HEK293 (cell line): ENCODE measurements at regions not wholly inside any gene's neighbourhood (a gene's known extent, or its start where the extent isn't known, plus 50 kb on each side); places are given as distances from the start of the nearest gene placed in this dataset.

ENCODE experiments used
- CTCF ChIA-PET: fragments of 350-600 bp; formaldehyde crosslinking; extraction: SDS; loops from one replicate; lab custom pipeline; 2021; ENCODE audit warnings: antibody characterized with exemption; lab: Yijun Ruan, JAX
- POLR2A ChIA-PET: fragments of 300-600 bp; formaldehyde crosslinking; extraction: SDS; loops from one replicate; lab custom pipeline; 2020; ENCODE audit warnings: antibody characterized with exemption, inconsistent platforms; lab: Yijun Ruan, JAX
- H3K27ac ChIP-seq: fragments of 200-500 bp; sonication (Bioruptor generic); 2 replicates; pipeline ENCODE4 v1.5.1; 2014; ENCODE audit warnings: low read depth, low read length, control low read depth, inconsistent platforms; ENCODE audit errors: extremely low read depth
- H3K36me3 ChIP-seq, 2 experiments: fragments of 200-500 bp in 1 of 2; sonication (Bioruptor generic) in 1 of 2; 1 replicate in 1 of 2; 2 replicates in 1 of 2; pipeline ENCODE4 v1.5.1; 2014 to 2017; ENCODE audit warnings: inconsistent platforms in 2 of 2, low read length in 2 of 2; ENCODE audit not compliant: control insufficient read depth in 2 of 2, insufficient read depth in 1 of 2
- H3K4me1 ChIP-seq: fragments of 200-500 bp; sonication (Bioruptor generic); 2 replicates; pipeline ENCODE4 v1.5.1; 2014; ENCODE audit warnings: mild to moderate bottlenecking, low read length, inconsistent platforms; ENCODE audit not compliant: control insufficient read depth, insufficient read depth
- H3K4me3 ChIP-seq: 2 replicates; pipeline ENCODE4 v1.5.1; 2011; ENCODE audit warnings: low read depth, mild to moderate bottlenecking, control low read depth, low read length, moderate library complexity
- H3K9me3 ChIP-seq: fragments of 200-500 bp; sonication (Bioruptor generic); 2 replicates; pipeline ENCODE4 v1.5.1; 2014; ENCODE audit warnings: low read depth, low read length, inconsistent platforms; ENCODE audit not compliant: control insufficient read depth, insufficient read depth
- BCL11A ChIP-seq: fragments of 450-650 bp; formaldehyde crosslinking; IDR thresholded peaks from 2 replicates; pipeline ENCODE4 v1.5.1; 2016; ENCODE audit warnings: low read depth, missing biosample characterization, missing genetic modification characterization
- FEZF1 ChIP-seq: fragments of 450-650 bp; formaldehyde crosslinking; IDR thresholded peaks from 2 replicates; pipeline ENCODE4 v1.5.1; 2016; ENCODE audit warnings: missing biosample characterization, missing genetic modification characterization
- GLI4 ChIP-seq: fragments of 450-650 bp; formaldehyde crosslinking; IDR thresholded peaks from 2 replicates; pipeline ENCODE4 v1.5.1; 2016; ENCODE audit warnings: missing biosample characterization, missing genetic modification characterization
- KLF17 ChIP-seq: fragments of 450-650 bp; formaldehyde crosslinking; IDR thresholded peaks from 2 replicates; pipeline ENCODE4 v1.5.1; 2016; ENCODE audit warnings: missing biosample characterization, missing genetic modification characterization
- OSR2 ChIP-seq: fragments of 450-650 bp; formaldehyde crosslinking; IDR thresholded peaks from 2 replicates; pipeline ENCODE4 v1.5.1; 2016; ENCODE audit warnings: missing biosample characterization, missing genetic modification characterization
- REPIN1 ChIP-seq: fragments of 450-650 bp; formaldehyde crosslinking; IDR thresholded peaks from 2 replicates; pipeline ENCODE4 v1.5.1; 2017; ENCODE audit warnings: missing biosample characterization, missing genetic modification characterization, low read depth
- SALL2 ChIP-seq: fragments of 450-650 bp; formaldehyde crosslinking; IDR thresholded peaks from 2 replicates; pipeline ENCODE4 v1.5.0; 2017; ENCODE audit warnings: missing biosample characterization, mild to moderate bottlenecking, missing genetic modification characterization, borderline replicate concordance
- ZBTB17 ChIP-seq: fragments of 450-650 bp; formaldehyde crosslinking; IDR thresholded peaks from 2 replicates; pipeline ENCODE4 v1.5.1; 2016; ENCODE audit warnings: missing biosample characterization, missing genetic modification characterization
- ZNF10 ChIP-seq: fragments of 450-650 bp; formaldehyde crosslinking; IDR thresholded peaks from 2 replicates; pipeline ENCODE4 v1.5.1; 2017; ENCODE audit warnings: missing biosample characterization, missing genetic modification characterization
- ZNF174 ChIP-seq: fragments of 450-650 bp; formaldehyde crosslinking; IDR thresholded peaks from 2 replicates; pipeline ENCODE4 v1.5.0; 2017; ENCODE audit warnings: missing biosample characterization, mild to moderate bottlenecking, missing genetic modification characterization
- ZNF18 ChIP-seq: fragments of 450-650 bp; formaldehyde crosslinking; IDR thresholded peaks from 2 replicates; pipeline ENCODE4 v1.5.1; 2016; ENCODE audit warnings: missing biosample characterization, missing genetic modification characterization
- ZNF292 ChIP-seq: fragments of 450-650 bp; formaldehyde crosslinking; IDR thresholded peaks from 2 replicates; pipeline ENCODE4 v1.5.1; 2016; ENCODE audit warnings: low read depth, missing biosample characterization, missing genetic modification characterization, borderline replicate concordance
- ZNF404 ChIP-seq: fragments of 450-650 bp; formaldehyde crosslinking; IDR thresholded peaks from 2 replicates; pipeline ENCODE4 v1.5.1; 2017; ENCODE audit warnings: missing biosample characterization, missing genetic modification characterization
- ZNF529 ChIP-seq: fragments of 450-650 bp; formaldehyde crosslinking; IDR thresholded peaks from 2 replicates; pipeline ENCODE4 v1.5.1; 2017; ENCODE audit warnings: missing genetic modification characterization, missing biosample characterization; ENCODE audit not compliant: insufficient replicate concordance
- ZNF548 ChIP-seq: fragments of 450-650 bp; formaldehyde crosslinking; IDR thresholded peaks from 2 replicates; pipeline ENCODE4 v1.5.1; 2016; ENCODE audit warnings: missing biosample characterization, missing genetic modification characterization
- ZNF629 ChIP-seq: fragments of 450-650 bp; formaldehyde crosslinking; IDR thresholded peaks from 2 replicates; pipeline ENCODE4 v1.5.1; 2017; ENCODE audit warnings: missing biosample characterization, missing genetic modification characterization
- ZNF776 ChIP-seq: fragments of 450-650 bp; formaldehyde crosslinking; IDR thresholded peaks from 2 replicates; pipeline ENCODE4 v1.5.0; 2017; ENCODE audit warnings: missing biosample characterization, missing genetic modification characterization, borderline replicate concordance
- ZSCAN18 ChIP-seq: fragments of 450-650 bp; formaldehyde crosslinking; IDR thresholded peaks from 2 replicates; pipeline ENCODE4 v1.5.1; 2016; ENCODE audit warnings: missing biosample characterization, missing genetic modification characterization
- ZSCAN30 ChIP-seq: fragments of 450-650 bp; IDR thresholded peaks from 2 replicates; pipeline ENCODE4 v1.5.1; 2018; ENCODE audit warnings: missing biosample characterization, mild to moderate bottlenecking, missing genetic modification characterization, moderate library complexity
- ZSCAN4 ChIP-seq: fragments of 450-650 bp; formaldehyde crosslinking; IDR thresholded peaks from 2 replicates; pipeline ENCODE4 v1.5.1; 2017; ENCODE audit warnings: missing biosample characterization, missing genetic modification characterization

- TF ChIP-seq ZNF10 (tag by site-specific recombination) (no peak), REPIN1 (tag by site-specific recombination) (no peak), ZSCAN4 (tag by site-specific recombination) (no peak), ZNF629 (tag by site-specific recombination) (no peak), KLF17 (tag by site-specific recombination) (no peak), ZSCAN30 (tag by site-specific recombination) (no peak), ZNF776 (tag by site-specific recombination) (no peak), ZNF404 (tag by site-specific recombination) (no peak), ZNF529 (tag by site-specific recombination) (no peak), SALL2 (tag by site-specific recombination) (no peak), OSR2 (tag by site-specific recombination) (no peak), ZNF174 (tag by site-specific recombination) (no peak), GLI4 (no peak), ZNF292 (tag by site-specific recombination) (no peak), BCL11A (tag by site-specific recombination) (no peak), ZNF18 (no peak), ZNF548 (no peak), ZSCAN18 (tag by site-specific recombination) (no peak)
- ChIA-PET POLR2A (interaction anchor here (1.4 kb wide), 1 partner anchor 95 kb away, joined by 3 read pairs; no protein-coding TSS in a partner anchor), CTCF (interaction anchor here (0.6 kb wide), 1 partner anchor 378 kb away, joined by 3 read pairs; no protein-coding TSS in a partner anchor)
- H3K4me1 ChIP-seq, result peaks cover 13% of the 10 kb centered on the region
- no peaks in the 10 kb centered on the region for H3K36me3 ChIP-seq
- no peak overlapping the region for H3K4me3 ChIP-seq
- no peak overlapping the region for H3K27ac ChIP-seq
- no peaks in the 10 kb centered on the region for H3K9me3 ChIP-seq
These were observed 150.7 kb upstream of the SGK1 start for GRCh38 chr6:134468633-134469032.

GRCh38 chr6:134467620-134468019 is 149.7 kb upstream of the SGK1 start:
- H3K4me1 ChIP-seq, result peaks cover 13% of the 10 kb centered on the region
- no peaks in the 10 kb centered on the region for H3K36me3 ChIP-seq
- H3K4me3 ChIP-seq, result no peak overlapping the region
- H3K9me3 ChIP-seq, result no peaks in the 10 kb centered on the region
- no peak overlapping the region for H3K27ac ChIP-seq
- ChIA-PET POLR2A (interaction anchor here (1.4 kb wide), 1 partner anchor 94 kb away, joined by 3 read pairs; no protein-coding TSS in a partner anchor), CTCF (interaction anchor here (0.5 to 4.8 kb wide), 5 partner anchors 174 to 408 kb away, joined by 3 to 30 read pairs (median 4); no protein-coding TSS in a partner anchor)
- TF ChIP-seq ZBTB17 (tag by site-specific recombination) (peak; percentile 36; the same call in 1 of the 2 replicates), FEZF1 (no peak)
